GM19025 (cell line): ENCODE measurements at regions not wholly inside any gene's neighbourhood (a gene's known extent, or its start where the extent isn't known, plus 50 kb on each side); places are given as distances from the start of the nearest gene placed in this dataset.
"Not testable (repeated sequence)": the region's sequence is repeated elsewhere in the genome, so short reads cannot be mapped to it uniquely, and the experiment has no call there.

Source experiments
- ATAC-seq: cut with Tn5 transposase; IDR thresholded peaks from one replicate; pipeline ENCODE4 v1.9.1; 2021; ENCODE audit warnings: mild to moderate bottlenecking, low read depth, moderate library complexity; ENCODE audit not compliant: unreplicated experiment

DNA sequence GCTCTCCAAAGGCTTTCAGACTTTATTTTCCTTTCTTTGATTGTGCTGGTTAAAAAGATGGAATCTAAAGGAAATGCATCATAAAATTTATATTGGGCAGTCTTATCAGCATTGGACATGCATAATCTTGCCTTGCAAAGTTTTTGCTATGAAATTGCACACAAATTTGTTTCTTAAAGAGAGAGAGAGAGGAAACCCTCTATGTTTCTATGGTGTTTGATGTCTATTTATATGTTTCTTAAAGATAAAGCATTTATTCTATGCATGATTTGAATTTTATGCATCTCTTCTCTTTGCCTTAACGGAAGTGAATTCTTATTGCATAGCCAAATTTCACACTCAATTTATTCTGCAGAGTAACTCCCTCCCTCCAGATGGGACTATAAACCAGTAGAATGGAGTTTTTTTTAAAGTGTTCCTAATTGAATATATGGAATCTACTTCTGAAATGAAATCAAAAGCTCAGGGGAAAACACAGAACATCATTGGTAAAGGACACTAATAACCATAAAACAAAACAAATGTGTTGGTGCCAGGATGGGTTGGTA, 83.5 kb upstream of the PPARGC1A start:
- ATAC-seq: no peak

DNA sequence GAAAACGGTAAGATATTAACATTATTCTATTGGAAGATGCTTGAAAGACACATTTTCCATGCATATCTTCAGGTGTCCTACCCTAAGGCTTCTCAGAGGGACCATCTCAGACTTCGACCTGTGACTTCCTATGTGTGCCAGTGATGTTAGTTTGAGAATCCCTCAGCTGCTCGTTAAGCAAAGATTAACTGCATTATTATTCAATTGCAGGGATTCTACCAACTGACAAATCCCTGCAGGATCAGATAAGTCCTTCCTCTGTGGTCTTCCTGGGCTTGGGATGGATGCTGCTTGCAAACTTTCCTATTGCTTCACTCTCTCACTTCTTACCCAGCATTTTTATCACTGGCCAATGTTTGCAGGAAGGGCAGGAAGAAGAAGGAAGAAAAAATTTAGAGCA, 83.0 kb upstream of the PPARGC1A start:
- ATAC-seq: no peak

DNA sequence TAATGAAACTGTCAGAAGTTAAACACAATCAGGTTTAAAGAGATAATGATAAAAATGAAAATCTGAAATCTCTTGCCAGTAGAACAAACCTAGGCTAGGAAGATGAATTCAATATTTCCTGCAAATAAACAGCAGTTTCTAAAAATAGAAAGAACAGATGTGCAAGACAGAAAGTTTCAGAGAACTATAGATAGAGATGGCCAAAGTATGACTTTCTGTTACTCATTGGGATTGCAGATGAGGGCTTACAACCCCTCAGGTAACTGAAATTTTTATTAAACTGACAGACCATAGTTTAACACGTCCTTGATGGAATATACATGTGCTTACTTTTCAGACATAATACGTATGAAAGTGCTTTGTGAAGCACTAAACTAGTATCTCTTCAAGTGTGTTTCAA, 82.3 kb upstream of the PPARGC1A start:
- no peak for ATAC-seq

DNA sequence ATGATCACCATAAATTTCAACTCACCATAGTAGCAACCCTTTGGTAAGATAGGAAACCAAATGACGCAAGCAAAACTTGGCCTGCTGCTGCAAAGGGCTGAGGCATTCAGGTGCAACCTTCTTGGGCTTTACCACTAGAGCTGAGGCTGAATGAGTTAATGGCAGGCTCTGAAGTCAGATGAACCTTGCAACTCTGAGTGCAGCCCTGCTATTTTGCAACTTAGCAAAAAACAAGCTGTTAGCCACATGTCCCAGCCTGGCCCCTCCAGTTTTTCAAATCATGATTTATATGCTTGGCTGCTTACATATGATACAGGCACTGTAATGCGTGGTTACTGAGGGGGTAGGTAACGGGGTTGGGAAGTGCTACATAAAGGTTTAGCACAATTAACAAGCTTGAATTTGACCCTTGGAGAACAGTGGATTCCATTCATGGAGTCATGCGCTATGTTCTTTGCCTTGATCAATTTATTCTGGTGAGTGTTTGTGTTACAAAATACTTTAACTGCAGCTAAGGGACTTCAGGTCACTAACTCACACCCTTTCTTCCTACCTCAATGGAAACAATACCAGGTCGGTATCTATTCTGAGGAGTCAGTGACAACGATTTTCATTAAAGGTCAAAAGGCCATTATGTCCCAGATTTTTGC, 80.5 kb upstream of the PPARGC1A start:
- ATAC-seq: no peak

DNA sequence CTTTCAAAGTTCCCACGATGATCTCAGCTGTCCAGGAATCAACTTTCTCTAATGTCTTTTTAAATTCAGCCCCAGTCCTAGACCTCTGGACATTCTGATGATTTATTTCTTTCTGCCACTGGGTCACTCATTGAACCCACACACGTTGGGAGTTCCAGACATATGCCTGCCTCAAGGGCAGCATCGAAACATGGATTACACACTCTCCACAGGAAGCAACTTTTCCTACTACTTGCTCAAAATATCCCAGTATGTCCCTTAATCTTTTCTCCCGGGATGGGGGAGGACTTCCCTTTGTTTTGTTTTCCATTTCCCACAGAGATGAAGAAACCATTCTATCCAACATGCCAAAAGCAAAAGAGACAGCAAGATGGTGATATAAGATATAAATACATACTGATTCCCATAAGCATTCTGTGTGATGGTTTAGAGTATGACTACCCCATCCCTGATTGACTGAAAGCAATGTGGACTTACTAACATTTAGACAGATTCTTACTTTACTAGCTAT, 79.8 kb upstream of the PPARGC1A start:
- ATAC-seq: no peak

DNA sequence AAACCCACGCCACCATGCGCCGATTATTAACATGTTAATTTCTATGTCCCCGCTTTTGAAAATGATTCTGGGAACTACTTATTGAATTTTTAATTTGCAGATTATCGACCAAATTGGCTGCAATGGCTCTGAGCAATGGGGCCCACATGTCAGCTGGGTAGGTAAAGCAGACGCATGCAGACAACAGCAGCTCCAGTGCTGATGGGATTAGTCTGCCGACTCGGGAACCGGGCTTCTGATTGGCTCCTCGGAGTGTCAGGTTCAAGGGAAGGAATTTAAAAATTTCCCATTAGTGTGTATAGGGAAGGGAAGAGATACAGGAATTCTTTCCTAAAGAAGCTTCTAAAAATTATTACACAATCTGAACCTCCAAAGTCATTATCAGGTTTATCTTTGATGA, 77.4 kb upstream of the PPARGC1A start:
- ATAC-seq: no peak

DNA sequence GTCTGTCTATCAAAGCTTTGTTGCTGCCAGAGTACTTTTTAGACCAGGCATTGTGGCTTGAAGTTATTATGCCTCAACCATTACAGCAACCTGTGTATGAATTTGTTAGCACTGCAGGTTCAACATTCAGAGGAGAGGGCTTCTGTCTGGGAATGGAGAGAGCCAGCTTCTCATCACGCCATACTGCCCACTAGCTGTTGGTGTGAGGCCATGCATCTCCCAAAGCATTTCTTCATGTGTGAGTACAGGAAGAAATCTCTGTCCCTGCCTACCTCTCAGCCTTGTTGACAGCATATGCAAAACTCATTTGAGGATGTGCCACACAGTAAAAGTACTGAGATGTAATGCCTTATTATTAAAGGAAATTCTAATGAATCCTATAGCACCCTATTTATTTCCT, 76.9 kb upstream of the PPARGC1A start:
- no peak for ATAC-seq

DNA sequence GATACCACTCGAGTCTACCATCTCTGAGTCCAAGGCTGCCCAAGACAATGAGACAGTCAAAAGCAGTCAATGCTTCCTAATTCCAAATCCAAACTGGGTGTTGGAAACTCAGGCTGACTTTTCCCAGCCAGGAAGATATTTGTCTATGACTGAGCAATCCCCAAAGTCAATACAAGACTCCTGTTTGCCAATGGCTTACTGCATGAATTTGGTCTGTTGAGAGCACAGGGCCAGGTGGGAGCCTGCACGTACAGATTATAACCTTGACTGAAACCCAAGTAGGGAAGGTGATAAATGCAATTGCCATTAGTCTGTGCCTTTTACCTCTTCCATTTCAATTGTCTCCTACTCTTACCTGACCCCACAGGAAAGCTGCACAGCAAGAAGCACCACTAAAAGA, 72.6 kb upstream of the PPARGC1A start:
- no peak for ATAC-seq

DNA sequence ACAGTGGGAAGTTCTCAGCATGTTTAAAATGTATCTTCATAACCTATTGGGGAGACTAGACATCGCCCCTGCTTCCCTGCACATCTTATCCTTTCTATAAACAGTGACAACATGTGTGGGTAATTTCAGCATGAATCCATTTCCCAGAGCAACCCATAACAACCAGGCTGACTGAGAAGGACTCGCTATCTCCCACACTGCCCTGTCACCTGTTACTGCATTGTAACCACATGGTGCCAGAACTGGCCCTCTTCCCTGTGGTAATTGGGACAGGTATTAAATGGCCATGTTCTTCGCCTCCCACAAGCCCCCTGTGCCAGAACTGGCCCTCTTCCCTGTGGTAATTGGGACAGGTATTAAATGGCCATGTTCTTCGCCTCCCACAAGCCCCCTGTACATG, 71.5 kb upstream of the PPARGC1A start:
- ATAC-seq: not testable (repeated sequence)

DNA sequence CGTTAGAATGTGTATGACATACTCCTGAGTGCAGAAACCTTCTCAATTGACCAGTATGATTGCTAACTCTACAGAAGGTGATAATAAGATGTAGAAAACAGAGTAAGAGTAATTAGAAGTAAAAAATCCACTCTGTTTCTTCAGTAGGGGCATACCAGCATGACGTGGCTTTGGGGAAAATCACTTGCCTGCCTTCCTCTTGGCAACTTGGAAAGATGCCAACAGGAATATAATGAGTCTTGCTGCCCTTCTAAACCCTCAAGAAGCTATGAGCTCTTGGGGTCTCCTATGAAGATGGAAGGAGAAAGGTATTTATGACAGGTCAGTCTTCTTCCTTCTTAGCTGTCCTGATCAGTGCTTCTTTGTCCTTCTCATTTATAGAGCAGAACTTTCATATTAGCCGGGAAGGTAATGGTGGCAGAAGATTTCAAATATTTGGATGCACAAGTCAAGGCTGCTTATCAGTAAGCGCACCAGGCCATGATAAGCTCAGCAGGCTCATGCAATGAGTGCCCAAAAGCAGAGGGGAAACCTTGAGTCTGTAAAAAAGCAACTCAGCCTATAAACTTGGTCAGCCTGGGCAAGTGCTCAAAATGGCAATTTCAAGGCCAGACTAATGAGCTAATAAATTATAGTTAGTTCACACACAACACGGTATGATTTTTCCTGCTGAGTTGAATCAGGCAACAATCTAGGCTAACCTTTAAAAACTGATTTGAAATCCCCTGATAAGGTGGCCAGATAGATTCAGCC, 69.7 kb upstream of the PPARGC1A start:
- no peak for ATAC-seq

DNA sequence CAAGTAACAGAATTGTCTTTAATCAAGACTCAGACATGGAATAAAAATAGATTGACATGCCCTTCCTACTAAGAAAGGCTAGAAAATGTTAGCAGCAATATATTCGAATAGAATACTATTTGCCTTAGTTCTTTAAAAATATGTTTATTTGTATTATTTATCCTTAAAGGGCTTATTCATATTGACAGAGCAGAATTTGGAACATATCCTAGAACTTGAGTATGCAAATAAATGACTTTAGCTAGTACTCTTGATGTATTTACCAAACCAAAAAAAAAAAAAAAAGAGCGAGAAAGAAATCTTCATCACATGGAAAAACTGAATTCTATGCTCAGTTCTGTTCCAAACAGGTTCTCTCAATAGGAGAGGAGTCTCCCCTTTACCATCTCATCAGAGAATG, 68.9 kb upstream of the PPARGC1A start:
- ATAC-seq: no peak

DNA sequence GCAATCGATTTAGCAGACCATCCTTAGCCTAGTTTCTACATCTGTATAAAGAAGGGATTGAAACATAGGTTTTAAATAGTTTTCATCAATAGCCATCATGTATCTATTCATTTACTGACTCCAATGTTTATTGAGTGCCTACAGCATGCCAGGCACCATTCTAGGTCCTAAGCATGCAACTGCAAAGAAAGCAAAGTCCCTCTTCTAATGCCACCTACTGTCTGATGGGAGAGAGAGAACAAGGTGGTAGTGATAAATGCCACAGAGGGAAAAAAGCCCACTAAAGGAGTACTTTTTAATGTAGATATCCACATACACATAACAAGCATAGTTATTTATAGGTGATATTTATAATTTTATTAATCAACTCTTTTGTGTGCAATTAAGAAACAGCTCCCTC, 67.6 kb upstream of the PPARGC1A start:
- no peak for ATAC-seq

DNA sequence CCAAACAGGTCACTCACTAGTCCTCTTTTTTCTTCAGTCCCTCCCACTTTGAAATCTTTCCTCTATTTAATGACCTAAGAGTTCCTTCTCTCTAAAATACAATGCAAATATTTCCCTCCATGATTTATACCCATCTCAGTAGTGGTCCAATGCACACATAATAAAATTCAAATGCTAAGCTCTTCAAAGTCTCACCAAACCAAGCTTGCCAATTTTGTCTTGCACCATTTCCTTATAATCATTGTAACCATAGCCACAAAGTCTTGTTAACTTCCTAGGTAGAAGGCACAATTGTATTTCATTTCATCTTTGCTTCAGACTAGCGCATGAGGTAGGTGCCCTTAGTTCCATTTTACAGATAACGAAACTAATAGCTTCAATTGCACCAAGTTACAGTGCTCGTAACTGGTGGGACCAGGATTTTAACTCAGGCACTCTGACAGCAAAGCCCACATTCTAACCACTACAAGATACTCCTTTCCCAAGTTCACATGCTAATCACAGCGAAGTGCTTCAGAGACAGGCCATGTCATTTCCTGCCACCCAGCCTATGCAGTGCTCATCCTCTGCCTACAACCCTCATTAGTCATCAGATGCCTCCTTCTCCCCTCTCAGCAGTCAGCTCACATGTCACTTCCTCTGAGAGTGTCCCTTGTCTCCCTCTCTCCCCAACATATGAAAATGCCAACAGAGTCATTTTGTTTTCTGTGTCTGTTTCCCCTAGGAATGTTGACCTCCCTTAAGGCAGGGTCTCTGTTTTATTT, 66.9 kb upstream of the PPARGC1A start:
- no peak for ATAC-seq

DNA sequence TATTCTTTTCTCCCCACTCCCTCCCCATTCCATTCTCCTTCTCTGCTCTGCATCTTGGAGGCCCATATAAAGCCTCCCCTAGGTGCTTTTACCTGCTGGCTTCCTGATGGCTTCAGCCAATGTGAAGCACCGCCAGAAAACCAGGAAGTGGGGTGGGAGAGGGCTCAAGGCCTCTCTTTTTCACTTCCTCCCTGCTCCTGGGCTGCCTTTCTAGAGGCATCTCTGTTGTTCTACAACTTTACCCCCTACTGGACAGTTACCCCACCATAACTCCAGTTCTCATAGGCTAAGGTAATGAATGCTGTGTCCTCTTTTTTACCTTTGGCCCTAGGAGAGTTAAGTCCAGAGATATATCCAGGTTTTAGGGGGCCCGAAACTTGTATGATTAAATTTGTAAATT, 62.4 kb upstream of the PPARGC1A start:
- no peak for ATAC-seq

DNA sequence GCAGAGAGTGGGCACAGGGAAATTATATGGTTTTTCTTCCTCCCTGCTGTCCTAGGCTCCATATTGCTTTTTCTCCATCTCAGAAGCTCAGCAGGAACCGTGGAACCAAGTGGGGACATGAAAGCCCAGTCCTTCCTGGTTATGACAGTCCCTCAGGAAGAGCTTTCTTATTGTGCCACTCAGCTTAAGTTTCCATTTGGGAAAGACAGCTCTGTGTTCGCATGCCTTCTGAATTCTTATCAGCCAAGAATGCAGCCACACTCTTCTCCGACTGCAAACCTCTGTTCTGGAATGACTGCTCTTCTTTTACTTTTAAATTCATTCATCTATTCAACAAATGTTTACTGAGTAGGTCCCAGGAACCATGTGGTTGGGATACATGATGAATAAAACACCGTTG, 58.0 kb upstream of the PPARGC1A start:
- ATAC-seq: no peak

DNA sequence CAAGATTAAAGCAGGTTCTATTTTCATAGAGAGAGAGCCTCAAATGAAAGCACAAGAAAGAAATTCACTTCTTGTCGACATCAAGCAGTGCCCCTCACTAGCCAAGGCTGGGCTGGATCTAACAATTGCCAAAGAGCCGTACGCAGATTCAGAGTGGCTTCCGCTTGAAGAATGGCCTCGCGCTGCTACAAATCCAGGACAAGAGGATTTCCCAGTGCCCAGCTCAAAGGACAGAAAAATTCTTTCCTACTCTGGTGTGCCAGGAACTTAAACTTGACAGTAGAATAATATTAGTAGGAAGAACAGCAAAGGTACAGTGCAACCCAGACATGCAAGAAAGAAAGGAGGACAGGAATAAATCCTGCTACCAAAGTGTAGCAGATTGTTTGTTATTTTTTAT, 56.5 kb upstream of the PPARGC1A start:
- no peak for ATAC-seq

DNA sequence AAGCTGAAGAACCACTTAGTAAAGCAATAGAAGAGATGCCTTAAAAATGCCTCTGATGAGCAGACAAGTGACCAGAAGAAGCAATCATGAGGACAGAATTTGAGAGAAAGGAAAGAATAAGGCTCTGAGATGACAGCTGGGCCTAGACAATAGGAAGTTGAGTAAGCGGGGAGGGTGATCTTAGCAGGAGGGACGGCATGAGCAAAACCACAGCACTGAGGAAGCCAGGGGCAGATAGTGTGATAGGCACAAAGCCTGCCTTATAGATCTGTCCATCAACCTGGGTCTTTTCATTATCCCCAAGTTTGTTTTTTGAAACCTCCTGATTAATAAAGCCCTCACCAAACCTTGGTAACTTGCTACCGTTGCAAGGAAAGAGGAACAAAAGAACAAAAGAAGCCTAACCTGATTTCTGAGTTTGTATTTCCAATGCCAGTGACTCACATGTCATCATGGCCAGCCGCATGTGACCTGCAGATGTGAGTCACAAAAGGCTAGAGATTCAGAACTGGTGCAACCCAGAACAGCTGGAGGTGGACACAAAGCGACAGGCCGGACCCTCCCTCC, 55.7 kb upstream of the PPARGC1A start:
- ATAC-seq: no peak

DNA sequence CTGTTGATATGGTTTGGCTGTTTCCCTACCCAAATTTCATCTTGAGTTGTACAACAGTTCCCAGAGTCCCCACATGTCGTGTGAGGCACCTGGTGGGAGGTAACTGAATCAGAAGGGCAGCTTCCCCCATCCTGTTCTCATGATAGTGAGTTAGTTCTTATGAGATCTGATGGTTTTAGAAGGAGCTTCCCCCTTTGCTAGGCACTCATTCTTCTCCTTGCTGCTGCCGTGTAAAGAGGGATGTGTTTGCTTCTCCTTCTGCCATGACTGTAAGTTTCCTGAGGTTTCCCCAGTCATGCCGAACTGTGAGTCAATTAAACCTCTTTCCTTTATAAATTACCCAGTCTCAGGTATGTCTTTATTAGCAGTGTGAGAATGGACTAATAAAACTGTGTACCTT, 54.7 kb upstream of the PPARGC1A start:
- ATAC-seq: not testable (repeated sequence)

DNA sequence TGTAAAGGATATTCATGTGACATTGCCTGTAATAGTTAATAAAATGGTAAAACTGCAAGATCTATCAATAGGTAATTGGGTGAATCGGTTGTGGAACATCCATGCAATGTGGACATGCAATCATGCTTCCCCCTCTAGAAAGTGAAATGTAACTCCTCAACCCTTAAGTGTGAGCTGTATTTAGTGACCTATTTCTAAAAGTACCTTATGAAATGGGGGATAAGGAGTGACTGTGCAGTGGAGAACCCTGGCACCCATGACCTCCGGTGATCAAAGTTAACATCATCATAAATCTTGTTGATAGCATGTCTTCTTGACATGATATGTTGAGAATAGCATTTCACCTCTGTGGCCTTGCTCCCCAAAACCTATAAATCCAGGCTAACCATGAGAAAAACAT, 53.6 kb upstream of the PPARGC1A start:
- no peak for ATAC-seq

DNA sequence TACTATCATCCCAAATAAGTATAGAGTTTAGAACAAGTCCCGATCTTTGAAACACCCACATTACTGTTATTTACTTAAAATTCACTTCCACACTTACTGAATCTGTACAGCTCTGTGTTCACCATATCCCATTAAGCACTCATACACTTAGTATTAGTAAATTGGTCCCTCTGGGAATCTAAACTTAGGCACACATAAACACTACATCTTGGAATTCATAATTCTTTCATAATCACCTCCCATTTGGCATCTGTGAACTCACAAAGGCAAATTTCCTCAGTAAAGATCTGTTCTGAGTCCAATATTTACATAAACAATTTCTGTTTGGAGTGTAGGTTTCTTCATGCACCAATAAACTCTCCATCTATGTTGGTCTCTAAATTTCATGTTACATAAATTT, 52.6 kb upstream of the PPARGC1A start:
- no peak for ATAC-seq
